ENCODE measurements at regions not wholly inside any gene's neighbourhood (a gene's known extent, or its start where the extent isn't known, plus 50 kb on each side); places are given as distances from the start of the nearest gene placed in this dataset.

DNA sequence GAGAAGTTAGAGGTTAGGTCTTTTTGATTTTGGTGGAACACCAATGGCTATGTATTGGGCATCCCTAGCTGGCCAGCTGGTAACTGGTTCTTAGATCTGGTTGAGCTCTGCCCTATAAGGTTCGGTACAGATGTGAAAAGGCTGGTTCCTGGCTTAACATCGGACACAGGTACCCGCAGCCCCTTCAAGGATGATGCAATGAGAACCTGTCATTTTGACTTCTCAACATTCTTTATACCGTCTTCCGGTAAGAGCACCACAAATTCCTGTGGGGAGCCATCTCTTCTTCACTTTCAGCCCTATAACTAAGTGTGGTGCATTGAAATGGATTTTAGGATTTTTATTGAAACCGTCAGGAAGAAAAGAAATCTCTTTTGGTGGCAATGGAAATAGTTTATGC, 222.8 kb downstream of the ADAMTS9 start:
- no peak for DNase-seq
- intact Hi-C loops (cut with DNase I): no loop called here

- intact Hi-C loops (cut with DNase I): no loop called here
- peak in 31 of 42 donors; percentile 19 to 85 (median 51) for DNase-seq
These were observed 223.8 kb downstream of the ADAMTS9 start for GRCh38 chr3:64463981-64464380.

DNA sequence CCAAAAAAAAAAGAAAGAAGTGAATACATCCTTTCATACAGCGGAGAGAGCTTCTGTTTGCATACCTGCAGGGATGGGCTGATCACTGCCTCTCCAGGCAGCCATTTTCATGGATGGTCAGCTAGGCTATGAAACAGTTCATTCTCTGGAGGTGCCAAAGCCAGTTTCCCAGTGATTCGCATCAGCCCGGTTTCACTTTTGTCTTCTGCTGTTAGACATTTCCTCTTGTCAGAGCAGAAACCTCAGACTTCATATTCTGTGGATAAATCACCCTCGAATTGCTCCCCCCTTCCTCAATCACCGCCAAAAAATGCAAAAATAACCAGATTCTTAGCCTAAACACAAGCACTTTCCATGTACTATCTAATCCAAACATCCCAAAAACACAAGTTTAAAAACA, 225.6 kb downstream of the ADAMTS9 start:
- intact Hi-C loops (cut with DNase I): no loop called here
- no peak for DNase-seq

DNA sequence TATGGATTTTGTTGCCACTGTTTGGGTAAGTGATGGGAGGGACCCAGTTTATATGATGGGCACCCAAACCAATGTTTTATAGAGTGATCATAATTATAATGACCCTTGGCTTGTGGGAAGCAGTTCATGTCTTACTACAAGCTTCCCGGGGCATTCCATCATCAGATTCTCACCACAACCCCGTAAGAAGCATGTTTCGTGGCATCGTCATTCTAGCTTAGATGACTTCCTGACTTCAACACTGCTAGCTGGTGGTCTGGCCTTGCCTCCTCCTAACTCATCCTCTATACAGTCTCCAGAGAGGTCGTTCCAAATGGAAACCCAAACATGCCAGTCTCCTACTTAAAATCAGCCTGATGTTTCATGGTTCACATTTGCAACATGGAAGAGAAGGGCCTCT, 226.9 kb downstream of the ADAMTS9 start:
- intact Hi-C loops (cut with DNase I): no loop called here
- no peak for DNase-seq

DNA sequence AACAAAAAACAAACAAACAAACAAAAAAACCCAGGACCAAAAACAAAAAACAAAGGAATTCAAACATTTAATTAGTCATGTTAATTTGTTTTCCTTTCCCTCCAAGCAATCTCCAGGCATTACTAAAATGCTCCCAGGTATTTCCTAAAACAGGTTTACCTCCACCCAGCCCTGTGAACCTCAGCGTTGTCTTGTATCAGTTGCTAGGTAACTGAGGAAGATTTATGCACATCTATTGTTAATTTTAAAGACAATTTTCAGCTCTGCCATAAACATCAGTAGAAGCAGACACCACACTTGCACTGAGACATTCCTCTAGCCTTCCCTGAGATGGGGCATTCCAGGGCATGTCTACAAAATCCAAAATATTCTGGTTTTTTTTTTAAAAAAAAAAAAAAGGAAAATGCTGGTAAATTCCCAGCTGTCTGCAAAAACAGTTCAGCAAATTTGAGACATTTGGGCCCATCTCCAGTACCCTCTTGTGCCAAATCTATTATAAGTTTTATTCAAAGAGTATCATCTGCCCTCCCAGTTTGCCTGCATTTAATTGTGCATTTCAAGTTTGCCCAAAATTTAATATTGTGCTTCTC, 227.6 kb downstream of the ADAMTS9 start:
- intact Hi-C loops (cut with DNase I): no loop called here
- no peak for DNase-seq

DNA sequence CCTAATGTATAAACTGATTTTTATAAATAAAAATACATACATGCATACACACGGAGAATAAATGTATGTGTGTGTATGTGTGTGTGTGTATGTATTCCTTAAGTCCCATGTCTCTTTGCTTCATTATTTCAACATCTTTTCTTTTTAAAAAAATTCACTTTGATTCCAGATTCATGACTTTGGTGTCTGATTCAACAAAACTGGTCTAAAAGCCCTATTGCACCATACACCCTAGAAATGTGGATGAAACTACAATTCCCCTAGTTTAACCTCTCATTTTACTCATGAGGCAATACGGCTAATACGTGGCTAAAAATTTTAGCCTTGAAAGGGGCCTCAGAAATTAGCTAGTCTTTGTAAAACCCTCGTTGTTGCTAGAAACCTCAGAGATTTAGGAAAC, 228.1 kb downstream of the ADAMTS9 start:
- intact Hi-C loops (cut with DNase I): no loop called here
- DNase-seq: no peak

DNA sequence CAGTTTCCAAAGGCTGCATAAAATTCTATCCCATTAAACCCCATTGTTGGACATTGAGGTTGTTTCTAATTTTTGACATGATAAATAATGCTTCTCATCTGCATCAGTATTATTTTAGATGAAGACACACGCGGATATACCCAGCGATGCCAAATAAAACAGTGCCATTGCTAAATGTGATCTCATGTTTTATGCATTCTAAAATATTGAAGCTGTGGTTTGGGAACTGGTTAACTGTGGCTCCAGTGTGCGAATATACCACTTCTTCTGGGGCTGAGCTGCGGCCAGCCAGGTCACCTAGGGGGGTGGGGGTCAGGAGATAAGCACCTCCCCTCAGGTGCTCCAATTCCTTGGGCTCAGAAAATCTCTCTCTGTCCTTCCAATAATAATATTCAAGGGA, 230.0 kb downstream of the ADAMTS9 start:
- intact Hi-C loops (cut with DNase I): no loop called here
- DNase-seq: no peak

DNA sequence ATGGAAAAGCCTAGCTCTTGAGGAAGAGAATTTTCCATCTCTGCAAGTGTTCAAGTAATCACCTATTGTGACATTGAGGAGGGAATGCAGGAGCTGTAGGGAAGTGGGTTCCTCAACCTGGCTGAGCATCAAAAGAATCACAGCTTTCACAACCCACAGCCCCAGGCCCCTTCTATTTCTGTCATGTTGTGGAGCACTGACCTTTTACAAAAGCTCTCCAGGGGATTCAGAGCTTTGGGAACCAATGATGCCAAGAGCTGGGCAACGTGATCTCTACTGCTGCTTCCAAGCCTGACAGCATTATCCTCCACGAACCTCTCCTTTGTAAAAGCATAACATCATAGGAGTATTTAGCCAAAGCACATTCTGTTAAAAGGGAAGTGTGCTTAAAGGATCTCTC, 231.1 kb downstream of the ADAMTS9 start:
- intact Hi-C loops (cut with DNase I): no loop called here
- no peak for DNase-seq

GRCh38 chr3:64455351-64455750, 230.1 kb upstream of the PRICKLE2 start:
- DNase-seq: no peak
- intact Hi-C loops (cut with DNase I): no loop called here

GRCh38 chr3:64454768-64455167, 229.5 kb upstream of the PRICKLE2 start:
- DNase-seq: no peak
- intact Hi-C loops (cut with DNase I): no loop called here

- peak in 4 of 42 donors; percentile 7 to 37 (median 23) for DNase-seq
- intact Hi-C loops (cut with DNase I): no loop called here
These were observed 228.9 kb upstream of the PRICKLE2 start for GRCh38 chr3:64454179-64454578.

- intact Hi-C loops (cut with DNase I): no loop called here
- no peak for DNase-seq
These were observed 226.2 kb upstream of the PRICKLE2 start for GRCh38 chr3:64451283-64452012.

DNA sequence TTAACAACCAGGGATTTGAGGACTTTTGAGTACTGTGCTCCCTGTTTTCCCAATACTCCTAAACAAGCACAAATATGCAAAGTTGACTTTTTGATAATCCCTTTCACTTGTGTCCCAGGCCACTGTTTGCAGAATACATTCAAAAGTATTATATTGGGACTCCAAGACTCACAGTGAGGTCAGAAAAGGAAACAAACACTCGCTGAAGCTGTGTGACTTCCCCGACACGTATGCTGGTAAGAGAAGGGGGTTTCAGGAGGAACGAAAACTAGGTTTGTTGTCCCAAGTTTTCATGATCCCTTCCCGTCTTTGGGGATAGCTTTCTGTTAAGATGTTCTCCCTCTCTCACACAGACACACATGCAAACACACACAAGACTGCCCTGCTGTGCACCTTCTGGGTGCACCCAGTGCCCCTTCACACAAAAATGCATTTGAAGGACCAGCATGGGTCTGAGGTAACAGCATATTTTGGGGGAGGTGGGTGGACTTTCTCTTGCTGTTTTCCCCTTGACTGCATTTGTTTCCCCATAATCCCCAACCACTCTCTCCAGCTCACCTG, 225.2 kb upstream of the PRICKLE2 start:
- intact Hi-C loops (cut with DNase I): no loop called here
- DNase-seq: no peak

- intact Hi-C loops (cut with DNase I): no loop called here
- DNase-seq: no peak
These were observed 223.8 kb upstream of the PRICKLE2 start for GRCh38 chr3:64449026-64449425.

- no peak for DNase-seq
- intact Hi-C loops (cut with DNase I): no loop called here
These were observed 220.7 kb upstream of the PRICKLE2 start for GRCh38 chr3:64445944-64446300.

DNA sequence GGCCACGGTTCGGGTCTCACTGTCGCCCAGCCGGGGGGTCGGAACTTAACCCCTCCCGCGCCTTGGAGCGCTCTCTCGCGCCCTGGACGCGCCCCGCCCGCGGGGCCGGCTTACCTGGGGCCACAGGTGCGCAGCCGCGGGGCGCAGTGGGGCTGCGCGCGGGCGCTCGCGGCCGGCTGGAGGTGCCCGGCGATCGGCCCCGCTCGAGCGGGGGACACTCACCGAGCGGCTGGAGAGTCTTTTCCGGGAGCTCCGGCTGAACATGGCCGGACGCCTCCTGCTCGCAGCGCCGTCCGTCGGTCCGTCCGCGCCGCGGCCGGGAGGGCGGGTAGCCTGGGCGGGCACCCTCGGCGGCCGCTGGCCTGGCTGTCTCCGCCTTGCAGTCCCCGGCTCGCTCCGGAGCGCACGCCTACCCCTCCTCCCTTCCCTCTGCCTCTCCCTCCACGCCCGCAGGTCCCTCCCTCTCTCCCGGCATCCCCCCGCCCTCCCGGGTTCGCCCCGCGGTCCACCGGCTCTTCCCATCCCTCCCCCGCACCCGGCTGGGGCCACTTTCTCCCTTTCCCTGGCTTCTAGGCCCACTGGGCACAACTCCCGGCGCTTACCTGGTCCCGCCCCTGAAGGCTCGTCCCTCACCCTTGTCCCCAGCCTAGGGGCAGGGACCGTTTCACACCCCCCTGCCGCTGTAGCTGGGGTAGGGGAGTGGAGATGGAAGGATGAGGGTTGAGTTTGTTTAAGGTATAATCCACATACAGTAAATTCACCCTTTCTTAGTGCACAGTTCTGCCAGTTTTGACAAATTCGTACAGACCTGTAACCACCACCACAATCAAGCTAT, 220.1 kb upstream of the PRICKLE2 start:
- intact Hi-C loops (cut with DNase I): no loop called here
- DNase-seq: no peak

DNA sequence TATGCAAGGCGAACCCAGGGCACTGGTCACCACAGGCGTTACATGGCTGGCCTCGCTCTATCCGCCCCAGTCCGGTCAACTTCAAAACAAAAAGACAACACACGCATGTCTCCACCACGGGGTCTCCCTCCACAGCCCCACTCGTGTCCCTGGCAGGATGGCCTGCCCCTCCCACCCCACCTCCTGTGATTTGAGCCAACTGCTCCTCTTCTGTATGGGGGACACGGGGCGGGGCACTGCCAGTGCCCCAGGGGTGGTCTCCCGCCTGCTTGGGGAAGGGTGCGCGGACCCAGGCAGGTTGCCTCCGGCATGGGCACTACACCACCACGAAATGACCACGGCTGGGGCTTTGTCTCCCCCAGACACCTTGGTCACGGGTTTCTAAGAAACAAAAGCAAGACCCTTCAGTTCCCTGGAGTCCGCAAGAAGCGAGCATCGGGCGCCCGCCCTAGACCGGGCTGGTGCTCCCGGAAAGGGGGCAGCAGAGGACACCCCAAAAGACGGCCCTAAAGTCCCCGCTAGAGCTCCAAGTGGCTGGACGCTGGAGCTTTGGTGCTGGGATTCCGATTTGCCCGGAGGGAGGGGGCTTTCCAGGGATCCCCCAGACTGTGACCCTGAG, 219.3 kb upstream of the PRICKLE2 start:
- DNase-seq: no peak
- intact Hi-C loops (cut with DNase I): no loop called here

- DNase-seq: no peak
- intact Hi-C loops (cut with DNase I): no loop called here
These were observed 218.5 kb upstream of the PRICKLE2 start for GRCh38 chr3:64443546-64444381.

GRCh38 chr3:64441861-64442260, 216.6 kb upstream of the PRICKLE2 start:
- no peak for DNase-seq
- intact Hi-C loops (cut with DNase I): no loop called here
